RWPE1 (cell line): ENCODE measurements at regions not wholly inside any gene's neighbourhood (a gene's known extent, or its start where the extent isn't known, plus 50 kb on each side); places are given as distances from the start of the nearest gene placed in this dataset.

Experiments
- CTCF ChIA-PET: fragments of 350-600 bp; sonication (Branson Sonifier 250); formaldehyde crosslinking; extraction: SDS; loops from one replicate; lab custom pipeline; 2021; lab: Yijun Ruan, JAX
- POLR2A ChIA-PET: fragments of 400-600 bp; formaldehyde crosslinking; extraction: SDS; loops from one replicate; lab custom pipeline; 2020; ENCODE audit warnings: antibody characterized with exemption; ENCODE audit not compliant: low non-redundant PET; lab: Yijun Ruan, JAX
- DNase-seq: peaks from one replicate; pipeline ENCODE4 v3.0.0; 2012; ENCODE audit warnings: low spot score
- H3K27ac ChIP-seq: fragments of 450-650 bp; 2 replicates; pipeline ENCODE4 v1.5.1; 2017
- CTCF ChIP-seq: fragments of 450-650 bp; conservative IDR thresholded peaks from 2 replicates; pipeline ENCODE4 v1.5.1; 2017; ENCODE audit warnings: low read depth, mild to moderate bottlenecking

- no peak for TF ChIP-seq CTCF
- DNase-seq: no peak
- ChIA-PET POLR2A (no interaction called here), CTCF (interaction anchor here (0.6 to 0.9 kb wide), 2 partner anchors 10 to 477 kb away, joined by 3 read pairs; no protein-coding TSS in a partner anchor)
- H3K27ac ChIP-seq: no peak overlapping the region
These were observed 58.0 kb upstream of the PALM2AKAP2 start for GRCh38 chr9:109722007-109722406.

- H3K27ac ChIP-seq: no peak overlapping the region
- POLR2A ChIA-PET: no interaction called here
- DNase-seq: no peak
- no peak for TF ChIP-seq CTCF
- CTCF ChIA-PET: interaction anchor here (0.6 kb wide), 1 partner anchor 255 kb away, joined by 4 read pairs; no protein-coding TSS in a partner anchor
These were observed 56.2 kb upstream of the PALM2AKAP2 start for GRCh38 chr9:109723781-109724180.

GRCh38 chr9:109725460-109725859, 54.5 kb upstream of the PALM2AKAP2 start:
- no peak overlapping the region for H3K27ac ChIP-seq
- DNase-seq: no peak
- CTCF ChIA-PET: no interaction called here
- TF ChIP-seq CTCF: no peak
- POLR2A ChIA-PET: no interaction called here

- DNase-seq: no peak
- ChIA-PET POLR2A (no interaction called here), CTCF (interaction anchor here (0.6 to 0.7 kb wide), 2 partner anchors 92 to 151 kb away, joined by 3 to 4 read pairs; no protein-coding TSS in a partner anchor)
- no peak overlapping the region for H3K27ac ChIP-seq
- no peak for TF ChIP-seq CTCF
These were observed 53.9 kb upstream of the PALM2AKAP2 start for GRCh38 chr9:109726119-109726518.

GRCh38 chr9:109728686-109729300, 51.2 kb upstream of the PALM2AKAP2 start:
- DNase-seq: no peak
- H3K27ac ChIP-seq: no peak overlapping the region
- ChIA-PET CTCF (no interaction called here), POLR2A (no interaction called here)
- TF ChIP-seq CTCF: no peak

- H3K27ac ChIP-seq: no peak overlapping the region
- DNase-seq: no peak
- POLR2A ChIA-PET: no interaction called here
- no peak for TF ChIP-seq CTCF
- CTCF ChIA-PET: interaction anchor here (0.6 to 1.0 kb wide), 3 partner anchors 9 to 322 kb away, joined by 4 to 5 read pairs (median 4); no protein-coding TSS in a partner anchor
These were observed 50.5 kb upstream of the PALM2AKAP2 start for GRCh38 chr9:109729513-109729912.
